Lower leg skin (tissue), 3 donors: ENCODE measurements at regions not wholly inside any gene's neighbourhood (a gene's known extent, or its start where the extent isn't known, plus 50 kb on each side); places are given as distances from the start of the nearest gene placed in this dataset.

Experiments
- CTCF ChIP-seq, 3 donors: fragments of 450-650 bp; IDR thresholded peaks; one replicate each; pipeline ENCODE4 v1.5.1; 2016; ENCODE audit warnings: antibody characterized with exemption in 3 of 3, mild to moderate bottlenecking in 3 of 3, moderate library complexity in 2 of 3
- POLR2A ChIP-seq, 2 donors: fragments of 450-650 bp; IDR thresholded peaks; one replicate each; pipeline ENCODE4 v1.6.1; 2016 to 2017; ENCODE audit warnings: antibody characterized with exemption in 2 of 2, mild to moderate bottlenecking in 1 of 2, moderate library complexity in 1 of 2

DNA sequence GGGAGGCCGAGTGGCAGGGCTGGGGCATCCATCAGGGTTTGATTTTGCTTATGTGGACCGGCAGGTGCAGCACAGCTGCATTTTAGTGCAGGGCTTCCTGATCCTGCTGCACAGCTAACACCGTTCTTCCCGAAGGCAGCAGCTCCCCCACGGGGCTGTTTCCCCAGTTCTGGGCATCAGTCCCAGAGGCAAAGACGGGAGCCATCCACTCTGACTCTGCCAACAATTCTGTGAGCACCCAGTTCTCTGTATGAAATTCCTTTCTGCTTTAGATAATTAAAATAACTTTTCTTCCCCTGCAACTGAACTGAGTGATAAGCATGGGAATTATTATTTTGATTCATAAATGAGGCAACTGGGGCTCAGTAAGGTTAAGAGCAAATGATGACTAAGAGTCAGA, 262.9 kb upstream of the ATP10A start:
- TF ChIP-seq CTCF (IDR thresholded peaks at IDR 0.05) (no peak), POLR2A (IDR thresholded peaks at IDR 0.05) (no peak)
